ENCODE measurements at regions not wholly inside any gene's neighbourhood (a gene's known extent, or its start where the extent isn't known, plus 50 kb on each side); places are given as distances from the start of the nearest gene placed in this dataset.

GRCh38 chr6:166738386-166739116 is 111.5 kb upstream of the RPS6KA2 start:
- FAIRE-seq, result no peak
- no peak overlapping the region for H3K27ac ChIP-seq (ENCODE audit: low read depth in 2 of 2, low read length in 2 of 2)
- no peaks in the 10 kb centered on the region for H3K9me3 ChIP-seq (ENCODE audit: control insufficient read depth in 2 of 3, insufficient read depth in 1 of 3, low read length in 3 of 3)
- no peak overlapping the region for H3K4me3 ChIP-seq (ENCODE audit: low read length in 3 of 3)
- no peak overlapping the region for H3K9ac ChIP-seq (ENCODE audit: low read length in 3 of 3)
- H3K27me3 ChIP-seq (ENCODE audit: control insufficient read depth, insufficient read depth, low read length), result no peaks in the 10 kb centered on the region
- no peak for DNase-seq
- H3K4me1 ChIP-seq (ENCODE audit: control insufficient read depth in 2 of 3, insufficient read depth in 2 of 3, low read depth in 1 of 3, low read length in 3 of 3), result no peaks in the 10 kb centered on the region
- TF ChIP-seq CTCF (IDR thresholded peaks at IDR 0.05; ENCODE audit: borderline replicate concordance, extremely low read depth, insufficient read depth), result no peak
- intact Hi-C loops (cut with DNase I), result no loop called here
- H3K36me3 ChIP-seq (ENCODE audit: control insufficient read depth in 2 of 3, insufficient read depth in 3 of 3, low read length in 3 of 3), result no peaks in the 10 kb centered on the region

- no peak for DNase-seq
- Histone ChIP-seq H3K4me1 (ENCODE audit: control insufficient read depth in 2 of 3, insufficient read depth in 2 of 3, low read depth in 1 of 3, low read length in 3 of 3) (no peaks in the 10 kb centered on the region), H3K9ac (ENCODE audit: low read length in 3 of 3) (no peak overlapping the region), H3K4me3 (ENCODE audit: low read length in 3 of 3) (no peak overlapping the region), H3K27ac (ENCODE audit: low read depth in 2 of 2, low read length in 2 of 2) (no peak overlapping the region), H3K36me3 (ENCODE audit: control insufficient read depth in 2 of 3, insufficient read depth in 3 of 3, low read length in 3 of 3) (no peaks in the 10 kb centered on the region), H3K9me3 (ENCODE audit: control insufficient read depth in 2 of 3, insufficient read depth in 1 of 3, low read length in 3 of 3) (no peaks in the 10 kb centered on the region), H3K27me3 (ENCODE audit: control insufficient read depth, insufficient read depth, low read length) (no peaks in the 10 kb centered on the region)
- intact Hi-C loops (cut with DNase I), result no loop called here
- TF ChIP-seq CTCF (IDR thresholded peaks at IDR 0.05; ENCODE audit: borderline replicate concordance, extremely low read depth, insufficient read depth), result no peak
- FAIRE-seq, result no peak
Measured at GRCh38 chr6:166737261-166737660, 110.2 kb upstream of the RPS6KA2 start.

- Histone ChIP-seq H3K4me1 (ENCODE audit: control insufficient read depth in 2 of 3, insufficient read depth in 2 of 3, low read depth in 1 of 3, low read length in 3 of 3) (no peaks in the 10 kb centered on the region), H3K36me3 (ENCODE audit: control insufficient read depth in 2 of 3, insufficient read depth in 3 of 3, low read length in 3 of 3) (no peaks in the 10 kb centered on the region), H3K4me3 (ENCODE audit: low read length in 3 of 3) (no peak overlapping the region), H3K27ac (ENCODE audit: low read depth in 2 of 2, low read length in 2 of 2) (no peak overlapping the region), H3K27me3 (ENCODE audit: control insufficient read depth, insufficient read depth, low read length) (no peaks in the 10 kb centered on the region), H3K9me3 (ENCODE audit: control insufficient read depth in 2 of 3, insufficient read depth in 1 of 3, low read length in 3 of 3) (no peaks in the 10 kb centered on the region), H3K9ac (ENCODE audit: low read length in 3 of 3) (no peak overlapping the region)
- TF ChIP-seq CTCF (IDR thresholded peaks at IDR 0.05; ENCODE audit: borderline replicate concordance, extremely low read depth, insufficient read depth), result no peak
- intact Hi-C loops (cut with DNase I), result no loop called here
- DNase-seq, result no peak
- FAIRE-seq, result no peak
Measured at GRCh38 chr6:166736634-166737033, 109.6 kb upstream of the RPS6KA2 start.

- no peak overlapping the region for H3K27ac ChIP-seq (ENCODE audit: low read depth in 2 of 2, low read length in 2 of 2)
- H3K27me3 ChIP-seq (ENCODE audit: control insufficient read depth, insufficient read depth, low read length), result no peaks in the 10 kb centered on the region
- no peaks in the 10 kb centered on the region for H3K36me3 ChIP-seq (ENCODE audit: control insufficient read depth in 2 of 3, insufficient read depth in 3 of 3, low read length in 3 of 3)
- no peak for TF ChIP-seq CTCF (IDR thresholded peaks at IDR 0.05; ENCODE audit: borderline replicate concordance, extremely low read depth, insufficient read depth)
- no peak overlapping the region for H3K4me3 ChIP-seq (ENCODE audit: low read length in 3 of 3)
- intact Hi-C loops (cut with DNase I), result no loop called here
- H3K4me1 ChIP-seq (ENCODE audit: control insufficient read depth in 2 of 3, insufficient read depth in 2 of 3, low read depth in 1 of 3, low read length in 3 of 3), result no peaks in the 10 kb centered on the region
- no peak overlapping the region for H3K9ac ChIP-seq (ENCODE audit: low read length in 3 of 3)
- DNase-seq (no peak), FAIRE-seq (no peak)
- H3K9me3 ChIP-seq (ENCODE audit: control insufficient read depth in 2 of 3, insufficient read depth in 1 of 3, low read length in 3 of 3), result no peaks in the 10 kb centered on the region
Measured at GRCh38 chr6:166733900-166734299, 106.8 kb upstream of the RPS6KA2 start.

All from kidney (tissue), 13 donors.